Coronary artery (tissue), 2 donors: ENCODE measurements at regions not wholly inside any gene's neighbourhood (a gene's known extent, or its start where the extent isn't known, plus 50 kb on each side); places are given as distances from the start of the nearest gene placed in this dataset.

Source experiments
- DNase-seq: peaks from one replicate; pipeline ENCODE4 v3.0.0-alpha.2; 2017; ENCODE audit warnings: low spot score
- H3K27ac ChIP-seq, 2 donors: fragments of 200-600 bp; sonication (generic); one replicate each; pipeline ENCODE4 v1.5.1; 2016 to 2019
- H3K4me3 ChIP-seq: fragments of 200-600 bp; sonication (generic); 2 replicates; pipeline ENCODE4 v1.5.1; 2016; ENCODE audit warnings: mild to moderate bottlenecking, moderate library complexity
- TF ChIP-seq, protein P1 (sequence below): fragments of 200-600 bp; sonication (generic); IDR thresholded peaks from one replicate; pipeline ENCODE4 v1.5.1; 2019; ENCODE audit warnings: antibody characterized with exemption

DNA sequence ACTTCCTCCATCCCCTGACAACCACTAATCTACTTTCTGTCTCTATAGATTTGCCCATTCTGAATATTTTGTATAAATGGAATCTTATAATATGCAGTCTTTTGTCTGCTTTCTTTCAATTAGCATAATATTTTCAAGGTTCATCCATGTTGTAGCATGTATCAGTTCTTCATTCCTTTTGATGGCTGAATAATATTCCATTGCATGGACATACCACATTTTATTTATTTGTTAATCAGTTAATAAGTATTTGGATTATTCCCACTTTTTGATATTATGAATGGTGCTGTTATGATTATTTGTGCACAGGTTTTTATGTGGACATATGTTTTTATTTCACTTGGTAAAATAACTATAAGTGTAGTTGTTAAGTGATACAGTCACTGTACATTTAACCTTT, 155.1 kb upstream of the WSCD2 start:
- TF ChIP-seq, protein P1, sequence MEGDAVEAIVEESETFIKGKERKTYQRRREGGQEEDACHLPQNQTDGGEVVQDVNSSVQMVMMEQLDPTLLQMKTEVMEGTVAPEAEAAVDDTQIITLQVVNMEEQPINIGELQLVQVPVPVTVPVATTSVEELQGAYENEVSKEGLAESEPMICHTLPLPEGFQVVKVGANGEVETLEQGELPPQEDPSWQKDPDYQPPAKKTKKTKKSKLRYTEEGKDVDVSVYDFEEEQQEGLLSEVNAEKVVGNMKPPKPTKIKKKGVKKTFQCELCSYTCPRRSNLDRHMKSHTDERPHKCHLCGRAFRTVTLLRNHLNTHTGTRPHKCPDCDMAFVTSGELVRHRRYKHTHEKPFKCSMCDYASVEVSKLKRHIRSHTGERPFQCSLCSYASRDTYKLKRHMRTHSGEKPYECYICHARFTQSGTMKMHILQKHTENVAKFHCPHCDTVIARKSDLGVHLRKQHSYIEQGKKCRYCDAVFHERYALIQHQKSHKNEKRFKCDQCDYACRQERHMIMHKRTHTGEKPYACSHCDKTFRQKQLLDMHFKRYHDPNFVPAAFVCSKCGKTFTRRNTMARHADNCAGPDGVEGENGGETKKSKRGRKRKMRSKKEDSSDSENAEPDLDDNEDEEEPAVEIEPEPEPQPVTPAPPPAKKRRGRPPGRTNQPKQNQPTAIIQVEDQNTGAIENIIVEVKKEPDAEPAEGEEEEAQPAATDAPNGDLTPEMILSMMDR: no peak
- H3K27ac ChIP-seq: no peak overlapping the region
- H3K4me3 ChIP-seq: no peak overlapping the region

DNA sequence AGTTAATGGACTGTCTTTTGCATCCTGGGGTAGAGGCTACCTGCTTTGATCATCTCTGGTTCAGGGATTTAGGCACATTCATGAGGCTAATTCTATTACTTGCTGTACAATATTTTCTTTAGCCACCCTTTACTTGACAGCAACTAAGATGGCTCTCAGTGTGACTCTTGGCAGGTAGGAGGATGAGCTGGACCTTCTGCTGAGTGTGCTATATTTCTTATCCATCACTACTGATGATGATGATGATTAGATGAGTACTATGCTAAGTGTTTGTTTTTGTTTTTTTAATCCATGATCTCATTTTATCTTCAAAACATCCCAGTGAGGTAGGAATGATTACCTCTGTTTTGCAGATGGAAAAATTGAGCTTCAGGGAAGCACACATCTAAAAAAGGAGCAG, 152.8 kb upstream of the WSCD2 start:
- TF ChIP-seq, protein P1: no peak
- no peak overlapping the region for H3K27ac ChIP-seq
- H3K4me3 ChIP-seq: no peak overlapping the region
- no peak for DNase-seq

More for the DNA sequence above, 155.1 kb upstream of the WSCD2 start:
- no peak for DNase-seq

DNA sequence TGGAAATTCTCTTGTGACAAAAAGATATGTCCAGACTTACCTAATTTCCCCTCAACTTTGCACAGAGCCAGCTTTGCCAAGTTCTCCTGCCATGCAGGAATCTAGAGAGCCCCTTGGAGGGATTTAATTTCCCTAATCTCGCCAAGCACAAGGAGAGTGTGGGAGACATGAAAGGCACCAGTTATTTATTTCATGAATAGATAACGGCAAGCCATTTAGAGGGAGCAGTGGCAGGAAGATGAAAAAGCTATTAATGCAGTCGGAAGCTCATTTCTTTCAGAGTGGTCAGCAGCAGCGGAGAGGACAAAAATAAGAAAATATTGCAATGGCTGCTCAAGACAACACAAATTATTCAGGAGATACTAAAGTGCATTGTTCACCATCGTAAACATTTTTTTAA, 150.9 kb upstream of the WSCD2 start:
- H3K27ac ChIP-seq: no peak overlapping the region
- TF ChIP-seq, protein P1: no peak
- H3K4me3 ChIP-seq: no peak overlapping the region
- no peak for DNase-seq

DNA sequence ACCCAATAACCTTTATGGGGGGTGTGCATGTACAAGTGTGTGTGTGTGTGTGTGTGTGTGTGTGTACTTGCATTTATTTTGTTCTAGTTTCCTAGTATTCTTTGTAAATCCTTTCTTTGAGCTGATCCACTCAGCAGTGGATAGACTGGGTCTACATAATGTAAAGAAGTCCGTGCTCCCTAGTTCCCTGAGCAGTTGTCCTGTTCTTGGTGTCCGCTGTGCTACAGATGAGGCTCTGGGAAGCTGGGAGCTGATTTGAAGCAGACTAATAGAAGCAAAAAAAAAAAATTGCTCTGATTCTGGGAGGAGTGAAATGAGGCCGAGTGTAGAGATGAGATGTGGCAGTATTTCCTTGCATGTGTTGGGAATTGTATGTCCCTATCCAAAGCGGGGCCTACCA, 150.4 kb upstream of the WSCD2 start:
- TF ChIP-seq, protein P1: no peak
- no peak overlapping the region for H3K27ac ChIP-seq
- H3K4me3 ChIP-seq: no peak overlapping the region
- DNase-seq: no peak

DNA sequence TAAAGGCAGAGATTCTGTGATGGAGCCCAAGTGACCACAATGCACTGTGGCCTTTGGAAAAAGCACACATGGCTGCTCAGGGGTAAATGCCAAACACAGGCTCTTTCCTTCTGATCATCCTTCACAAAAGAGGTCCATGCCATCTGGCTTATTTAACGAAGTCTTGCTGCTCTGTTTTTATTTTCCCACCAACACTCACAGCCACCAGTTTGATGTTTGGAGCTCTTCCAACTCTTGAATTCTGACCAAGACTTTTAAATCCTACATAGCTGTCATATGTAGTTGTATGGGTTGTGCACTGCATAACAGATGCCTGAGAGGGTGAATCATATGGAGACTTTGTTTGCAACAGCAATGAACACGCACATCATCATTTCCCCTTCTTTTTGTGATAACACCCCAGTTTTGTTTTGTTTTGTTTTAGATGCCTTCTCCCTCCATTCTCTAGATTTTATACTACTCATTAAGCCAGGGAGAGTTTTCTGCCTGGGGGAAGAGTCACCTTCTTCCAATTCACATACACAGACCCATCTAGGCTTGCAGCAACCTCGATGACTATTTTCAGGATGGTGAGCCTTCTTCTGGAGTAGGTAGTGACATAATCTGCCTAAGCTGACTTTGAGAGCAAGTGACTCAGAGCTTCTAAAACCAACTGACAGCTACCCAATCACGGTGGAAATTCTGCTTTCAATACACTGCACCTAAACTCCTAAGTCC, 145.2 kb upstream of the WSCD2 start:
- no peak overlapping the region for H3K4me3 ChIP-seq
- DNase-seq: no peak
- TF ChIP-seq, protein P1: no peak
- no peak overlapping the region for H3K27ac ChIP-seq

DNA sequence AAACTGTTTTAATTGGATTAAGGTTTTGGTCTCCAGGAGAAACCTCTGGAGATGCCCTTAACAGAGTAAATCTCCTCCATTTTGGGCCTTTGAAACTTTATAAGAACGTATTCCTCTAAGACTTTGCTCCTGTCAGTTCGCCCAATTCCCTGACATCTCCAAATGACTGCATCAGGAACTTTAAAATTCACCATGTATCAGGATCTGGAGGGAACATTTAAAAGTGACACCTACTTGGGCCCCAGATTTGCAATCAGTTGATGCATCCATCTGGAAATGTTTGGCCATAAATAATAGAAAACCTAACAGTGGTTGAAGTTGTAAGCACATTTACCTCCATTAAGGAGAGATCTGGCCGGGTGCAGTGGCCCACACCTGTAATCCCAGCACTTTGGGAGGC, 144.1 kb upstream of the WSCD2 start:
- no peak overlapping the region for H3K27ac ChIP-seq
- H3K4me3 ChIP-seq: no peak overlapping the region
- DNase-seq: no peak
- TF ChIP-seq, protein P1: no peak

DNA sequence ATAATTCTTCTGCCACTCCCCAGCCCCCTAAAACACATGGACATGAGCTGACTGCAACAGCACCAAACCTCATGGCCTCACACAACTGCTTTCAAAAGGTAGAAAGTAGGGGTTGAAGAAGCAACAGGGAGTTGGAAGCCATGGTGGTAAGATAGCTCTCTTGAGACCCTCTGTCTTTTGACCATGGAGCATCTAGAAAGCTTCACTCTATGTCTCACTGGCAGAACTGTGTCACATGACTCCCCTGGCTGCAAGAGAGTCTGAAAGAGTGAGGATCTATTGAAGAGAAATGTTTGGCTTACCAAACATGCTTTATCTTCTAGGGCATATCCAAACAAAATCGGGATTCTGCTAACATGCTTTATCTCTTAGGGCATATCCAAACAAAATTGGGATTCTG, 142.9 kb upstream of the WSCD2 start:
- no peak for DNase-seq
- TF ChIP-seq, protein P1: no peak
- Histone ChIP-seq H3K27ac (no peak overlapping the region), H3K4me3 (no peak overlapping the region)
